HG03439 (cell line): ENCODE measurements at regions not wholly inside any gene's neighbourhood (a gene's known extent, or its start where the extent isn't known, plus 50 kb on each side); places are given as distances from the start of the nearest gene placed in this dataset.
"Not testable (repeated sequence)": the region's sequence is repeated elsewhere in the genome, so short reads cannot be mapped to it uniquely, and the experiment has no call there.

Source experiments
- ATAC-seq: cut with Tn5 transposase; IDR thresholded peaks from one replicate; pipeline ENCODE4 v1.9.1; 2021; ENCODE audit warnings: mild to moderate bottlenecking, moderate library complexity; ENCODE audit not compliant: unreplicated experiment

- no peak for ATAC-seq
These were observed 92.3 kb upstream of the ANKRD10 start for GRCh38 chr13:111007209-111007608.

GRCh38 chr13:111006506-111007031 is 91.7 kb upstream of the ANKRD10 start:
- ATAC-seq, result no peak

GRCh38 chr13:111005808-111006505 is 91.1 kb upstream of the ANKRD10 start:
- ATAC-seq, result no peak

GRCh38 chr13:111005364-111005763 is 90.5 kb upstream of the ANKRD10 start:
- no peak for ATAC-seq

- ATAC-seq, result no peak
These were observed 89.6 kb upstream of the ANKRD10 start for GRCh38 chr13:111004444-111004843.

GRCh38 chr13:111001636-111002035 is 86.8 kb upstream of the ANKRD10 start:
- no peak for ATAC-seq

GRCh38 chr13:110993788-110994187 is 78.9 kb upstream of the ANKRD10 start:
- no peak for ATAC-seq

GRCh38 chr13:110991991-110992508 is 77.2 kb upstream of the ANKRD10 start:
- ATAC-seq, result no peak

- no peak for ATAC-seq
These were observed 74.5 kb upstream of the ANKRD10 start for GRCh38 chr13:110989331-110989730.

GRCh38 chr13:110985541-110985940 is 70.7 kb upstream of the ANKRD10 start:
- no peak for ATAC-seq

- ATAC-seq, result no peak
These were observed 69.9 kb upstream of the ANKRD10 start for GRCh38 chr13:110984798-110985197.

- ATAC-seq, result no peak
These were observed 69.5 kb upstream of the ANKRD10 start for GRCh38 chr13:110984381-110984780.

- no peak for ATAC-seq
These were observed 68.4 kb upstream of the ANKRD10 start for GRCh38 chr13:110983241-110983640.

GRCh38 chr13:110981379-110981778 is 66.5 kb upstream of the ANKRD10 start:
- no peak for ATAC-seq

GRCh38 chr13:110980921-110981320 is 66.1 kb upstream of the ANKRD10 start:
- ATAC-seq, result no peak

GRCh38 chr13:110979149-110979548 is 64.3 kb upstream of the ANKRD10 start:
- not testable (repeated sequence) for ATAC-seq

GRCh38 chr13:110978390-110978789 is 63.5 kb upstream of the ANKRD10 start:
- ATAC-seq, result no peak

- ATAC-seq, result no peak
These were observed 61.9 kb upstream of the ANKRD10 start for GRCh38 chr13:110976785-110977184.

GRCh38 chr13:110973007-110973700 is 58.3 kb upstream of the ANKRD10 start:
- ATAC-seq, result no peak

GRCh38 chr13:110971486-110971885 is 56.6 kb upstream of the ANKRD10 start:
- ATAC-seq, result no peak

- ATAC-seq, result not testable (repeated sequence)
These were observed 52.4 kb upstream of the ANKRD10 start for GRCh38 chr13:110967156-110967855.
